Panc1 (cell line): ENCODE measurements at regions not wholly inside any gene's neighbourhood (a gene's known extent, or its start where the extent isn't known, plus 50 kb on each side); places are given as distances from the start of the nearest gene placed in this dataset.

Experiments
- ATAC-seq: fragments of 200-7000 bp; cut with Tn5 transposase; 2 replicates; pipeline ENCODE4 v1.9.1; 2020; ENCODE audit warnings: mild to moderate bottlenecking, moderate library complexity
- BruUV-seq: library from RNA; stranded (reverse); fragments of 400-500 nt; replicated peaks from 2 replicates; lab custom pipeline; 2021; lab: Mats Ljungman, UMichigan
- CTCF ChIA-PET: fragments of 300-600 bp; sonication (Branson Sonifier 250); formaldehyde crosslinking; loops from one replicate; lab custom pipeline; 2022; ENCODE audit warnings: antibody characterized with exemption; lab: Charles Lee
- POLR2A ChIA-PET: fragments of 300-600 bp; sonication (Branson Sonifier 250); formaldehyde crosslinking; loops from one replicate; lab custom pipeline; 2022; ENCODE audit warnings: antibody characterized with exemption; lab: Charles Lee
- DNase-seq: peaks from one replicate; pipeline ENCODE4 v3.0.0-alpha.2; 2010; ENCODE audit warnings: low read depth, low spot score
- H3K27ac ChIP-seq: 2 replicates; pipeline ENCODE4 v1.5.1; 2011; ENCODE audit warnings: mild to moderate bottlenecking, low read length, inconsistent platforms
- H3K27me3 ChIP-seq: fragments of 200-500 bp; sonication (Bioruptor generic); 2 replicates; pipeline ENCODE4 v1.6.0; 2014; ENCODE audit warnings: low read length, inconsistent platforms; ENCODE audit not compliant: control insufficient read depth, insufficient read depth
- H3K36me3 ChIP-seq: fragments of 200-500 bp; sonication (Bioruptor generic); 2 replicates; pipeline ENCODE4 v1.5.1; 2014; ENCODE audit warnings: inconsistent platforms, mild to moderate bottlenecking, low read length, moderate library complexity; ENCODE audit not compliant: control insufficient read depth, insufficient read depth
- H3K4me1 ChIP-seq: 2 replicates; pipeline ENCODE4 v1.5.1; 2011; ENCODE audit warnings: inconsistent platforms, mild to moderate bottlenecking, low read length, moderate library complexity; ENCODE audit not compliant: control insufficient read depth, insufficient read depth
- H3K4me3 ChIP-seq, 2 experiments: 2 replicates each; pipeline ENCODE4 v1.5.1; 2011 to 2012; ENCODE audit warnings: low read depth in 2 of 2, low read length in 2 of 2, mild to moderate bottlenecking in 2 of 2, inconsistent platforms in 1 of 2, moderate library complexity in 1 of 2
- H3K9me3 ChIP-seq: fragments of 200-500 bp; sonication (Bioruptor generic); 2 replicates; pipeline ENCODE4 v1.5.1; 2014; ENCODE audit warnings: low read depth, mild to moderate bottlenecking, inconsistent platforms, low read length, moderate library complexity; ENCODE audit not compliant: control insufficient read depth, insufficient read depth
- POLR2AphosphoS5 ChIP-seq: IDR thresholded peaks from 2 replicates; pipeline ENCODE4 v1.6.1; 2012; ENCODE audit warnings: mild to moderate bottlenecking, low read depth, low read length, moderate library complexity
- SIN3A ChIP-seq: IDR thresholded peaks from 2 replicates; pipeline ENCODE4 v1.6.1; 2012; ENCODE audit warnings: low read depth, mild to moderate bottlenecking, low read length, moderate library complexity, borderline replicate concordance; ENCODE audit not compliant: insufficient read depth
- TCF7L2 ChIP-seq: IDR thresholded peaks from 2 replicates; pipeline ENCODE4 v1.6.1; 2011; ENCODE audit warnings: mild to moderate bottlenecking, low read depth, low read length, inconsistent platforms
- in situ Hi-C: cut with HindIII; loops from 2 replicates; pipeline ENCODE4 v1.10.0; 2016; ENCODE audit warnings: low sequenced_read_pairs, low pct_unique_long_range_greater_than_20kb
- intact Hi-C: fragments of 100-400 bp; cut with micrococcal nuclease; formaldehyde crosslinking; loops from one replicate; pipeline ENCODE4 v1.10.0; 2022; ENCODE audit not compliant: unreplicated experiment
- TF ChIP-seq, protein P1 (sequence below): fragments of 450-650 bp; IDR thresholded peaks from 2 replicates; pipeline ENCODE4 v1.5.1; 2017; ENCODE audit warnings: mild to moderate bottlenecking
- TF ChIP-seq, protein P2 (sequence below), 2 experiments: IDR thresholded peaks; 2 replicates each; pipeline ENCODE4 v1.6.1; 2011 to 2012; ENCODE audit warnings: low read depth in 2 of 2, control low read depth in 1 of 2, low read length in 1 of 2, mild to moderate bottlenecking in 1 of 2, moderate library complexity in 1 of 2; ENCODE audit not compliant: insufficient read depth in 1 of 2

DNA sequence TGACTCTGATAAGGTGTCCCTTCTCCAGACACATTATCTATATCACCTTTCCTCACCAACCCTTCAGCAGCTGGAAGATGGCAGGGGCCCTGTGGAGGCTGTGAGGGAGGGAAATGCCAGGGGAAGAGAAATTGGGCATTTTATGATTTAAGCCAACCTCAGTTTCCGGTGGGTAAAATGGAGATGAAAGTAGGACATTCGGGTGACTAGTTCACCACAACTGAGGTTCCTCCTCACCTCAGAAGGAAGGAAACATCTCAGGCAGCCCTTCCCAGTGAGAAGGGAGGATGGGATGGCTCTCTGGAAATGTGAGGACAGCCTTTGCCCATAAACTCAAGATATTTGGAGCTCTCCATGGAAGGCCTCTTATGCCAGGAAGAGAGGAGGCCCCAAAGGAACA, 251.5 kb downstream of the MID1IP1 start:
- Histone ChIP-seq H3K27ac (no peak overlapping the region), H3K4me1 (no peaks in the 10 kb centered on the region), H3K9me3 (no peaks in the 10 kb centered on the region), H3K4me3 (no peak overlapping the region), H3K36me3 (no peaks in the 10 kb centered on the region), H3K27me3 (no peaks in the 10 kb centered on the region)
- BruUV-seq, result no TSS peak
- no peak for TF ChIP-seq POLR2AphosphoS5
- no peak for TF ChIP-seq TCF7L2
- TF ChIP-seq, protein P1, sequence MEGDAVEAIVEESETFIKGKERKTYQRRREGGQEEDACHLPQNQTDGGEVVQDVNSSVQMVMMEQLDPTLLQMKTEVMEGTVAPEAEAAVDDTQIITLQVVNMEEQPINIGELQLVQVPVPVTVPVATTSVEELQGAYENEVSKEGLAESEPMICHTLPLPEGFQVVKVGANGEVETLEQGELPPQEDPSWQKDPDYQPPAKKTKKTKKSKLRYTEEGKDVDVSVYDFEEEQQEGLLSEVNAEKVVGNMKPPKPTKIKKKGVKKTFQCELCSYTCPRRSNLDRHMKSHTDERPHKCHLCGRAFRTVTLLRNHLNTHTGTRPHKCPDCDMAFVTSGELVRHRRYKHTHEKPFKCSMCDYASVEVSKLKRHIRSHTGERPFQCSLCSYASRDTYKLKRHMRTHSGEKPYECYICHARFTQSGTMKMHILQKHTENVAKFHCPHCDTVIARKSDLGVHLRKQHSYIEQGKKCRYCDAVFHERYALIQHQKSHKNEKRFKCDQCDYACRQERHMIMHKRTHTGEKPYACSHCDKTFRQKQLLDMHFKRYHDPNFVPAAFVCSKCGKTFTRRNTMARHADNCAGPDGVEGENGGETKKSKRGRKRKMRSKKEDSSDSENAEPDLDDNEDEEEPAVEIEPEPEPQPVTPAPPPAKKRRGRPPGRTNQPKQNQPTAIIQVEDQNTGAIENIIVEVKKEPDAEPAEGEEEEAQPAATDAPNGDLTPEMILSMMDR, result no peak
- TF ChIP-seq, protein P2, sequence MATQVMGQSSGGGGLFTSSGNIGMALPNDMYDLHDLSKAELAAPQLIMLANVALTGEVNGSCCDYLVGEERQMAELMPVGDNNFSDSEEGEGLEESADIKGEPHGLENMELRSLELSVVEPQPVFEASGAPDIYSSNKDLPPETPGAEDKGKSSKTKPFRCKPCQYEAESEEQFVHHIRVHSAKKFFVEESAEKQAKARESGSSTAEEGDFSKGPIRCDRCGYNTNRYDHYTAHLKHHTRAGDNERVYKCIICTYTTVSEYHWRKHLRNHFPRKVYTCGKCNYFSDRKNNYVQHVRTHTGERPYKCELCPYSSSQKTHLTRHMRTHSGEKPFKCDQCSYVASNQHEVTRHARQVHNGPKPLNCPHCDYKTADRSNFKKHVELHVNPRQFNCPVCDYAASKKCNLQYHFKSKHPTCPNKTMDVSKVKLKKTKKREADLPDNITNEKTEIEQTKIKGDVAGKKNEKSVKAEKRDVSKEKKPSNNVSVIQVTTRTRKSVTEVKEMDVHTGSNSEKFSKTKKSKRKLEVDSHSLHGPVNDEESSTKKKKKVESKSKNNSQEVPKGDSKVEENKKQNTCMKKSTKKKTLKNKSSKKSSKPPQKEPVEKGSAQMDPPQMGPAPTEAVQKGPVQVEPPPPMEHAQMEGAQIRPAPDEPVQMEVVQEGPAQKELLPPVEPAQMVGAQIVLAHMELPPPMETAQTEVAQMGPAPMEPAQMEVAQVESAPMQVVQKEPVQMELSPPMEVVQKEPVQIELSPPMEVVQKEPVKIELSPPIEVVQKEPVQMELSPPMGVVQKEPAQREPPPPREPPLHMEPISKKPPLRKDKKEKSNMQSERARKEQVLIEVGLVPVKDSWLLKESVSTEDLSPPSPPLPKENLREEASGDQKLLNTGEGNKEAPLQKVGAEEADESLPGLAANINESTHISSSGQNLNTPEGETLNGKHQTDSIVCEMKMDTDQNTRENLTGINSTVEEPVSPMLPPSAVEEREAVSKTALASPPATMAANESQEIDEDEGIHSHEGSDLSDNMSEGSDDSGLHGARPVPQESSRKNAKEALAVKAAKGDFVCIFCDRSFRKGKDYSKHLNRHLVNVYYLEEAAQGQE (IDR thresholded peaks at IDR 0.05; ENCODE audit: insufficient read depth in 1 of 2, low read depth in 2 of 2, low read length in 1 of 2), result no peak
- no peak for TF ChIP-seq SIN3A
- POLR2A ChIA-PET, result no interaction called here
- intact Hi-C loops (no loop called here), in situ Hi-C loops (no loop called here)
- ATAC-seq, result no peak
- CTCF ChIA-PET, result no interaction called here
- no peak for DNase-seq

DNA sequence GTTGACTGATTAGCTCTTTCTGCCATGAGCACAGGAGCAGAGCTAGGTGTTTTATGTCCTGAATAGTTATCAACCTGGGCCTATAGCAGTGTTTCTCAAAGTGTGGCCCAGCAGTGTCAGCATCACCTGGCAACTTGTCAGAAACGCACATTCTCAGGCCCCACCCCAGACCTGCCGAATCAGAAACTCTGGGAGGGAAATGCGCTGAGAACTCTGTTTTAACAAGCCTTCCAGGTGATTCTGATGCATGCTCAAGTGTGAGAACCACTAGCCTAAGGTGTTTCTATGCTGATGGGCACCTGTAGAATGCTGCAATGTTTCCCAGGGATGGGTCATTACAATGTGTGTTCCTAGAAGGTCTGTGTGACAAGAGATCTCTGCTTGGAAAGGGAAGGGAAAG, 257.5 kb downstream of the MID1IP1 start:
- in situ Hi-C loops (no loop called here), intact Hi-C loops (no loop called here)
- no TSS peak for BruUV-seq
- Histone ChIP-seq H3K9me3 (no peaks in the 10 kb centered on the region), H3K27ac (no peak overlapping the region), H3K36me3 (no peaks in the 10 kb centered on the region), H3K4me3 (no peak overlapping the region), H3K4me1 (no peaks in the 10 kb centered on the region), H3K27me3 (no peaks in the 10 kb centered on the region)
- ATAC-seq, result no peak
- no peak for DNase-seq
- CTCF ChIA-PET, result no interaction called here
- POLR2A ChIA-PET, result no interaction called here
- no peak for TF ChIP-seq POLR2AphosphoS5
- TF ChIP-seq, protein P1, result no peak
- no peak for TF ChIP-seq SIN3A
- TF ChIP-seq, protein P2 (IDR thresholded peaks at IDR 0.05; ENCODE audit: insufficient read depth in 1 of 2, low read depth in 2 of 2, low read length in 1 of 2), result no peak
- no peak for TF ChIP-seq TCF7L2
